ENCODE measurements at regions not wholly inside any gene's neighbourhood (a gene's known extent, or its start where the extent isn't known, plus 50 kb on each side); places are given as distances from the start of the nearest gene placed in this dataset.

GRCh38 chr3:72496051-72496670 is 352.1 kb downstream of the SHQ1 start:
- H3K23ac ChIP-seq (ENCODE audit: insufficient read length, low read depth, low read length): no peak overlapping the region
- no peaks in the 10 kb centered on the region for H4K20me1 ChIP-seq (ENCODE audit: control insufficient read depth, insufficient read depth, insufficient read length)
- no peak for TF ChIP-seq CTCF (conservative IDR thresholded peaks at IDR 0.05)
- H2BK15ac ChIP-seq (ENCODE audit: low read depth, low read length): no peak overlapping the region
- H3K79me1 ChIP-seq (ENCODE audit: insufficient read depth, low read depth, low read length, poor library complexity, severe bottlenecking): no peaks in the 10 kb centered on the region
- no peak overlapping the region for H3K18ac ChIP-seq (ENCODE audit: insufficient read length, low read depth, low read length)
- Mint-ChIP-seq H3K4me3 (no peak overlapping the region), H3K9me3 (peaks cover 0 to 5% of the 10 kb centered on the region in 2 experiments; a peak in 2 of 5 replicates), H3K36me3 (ENCODE audit: insufficient read depth in 1 of 3, low read depth in 3 of 3) (peaks cover 0 to 1% (median 0%) of the 10 kb centered on the region in 3 experiments; a peak in 1 of 7 replicates), H3K27me3 (ENCODE audit: low read depth) (peaks cover 7% of the 10 kb centered on the region; the same call in 1 of the 2 replicates), H3K27ac (no peak overlapping the region; a peak in 1 of 7 replicates), H3K4me1 (peaks cover 10 to 13% of the 10 kb centered on the region in 2 experiments)
- H2BK12ac ChIP-seq (ENCODE audit: insufficient read length, low read depth, low read length): no peak overlapping the region
- H3K4me1 ChIP-seq (ENCODE audit: insufficient read depth, low read length): no peaks in the 10 kb centered on the region
- no peak overlapping the region for H3T11ph ChIP-seq (ENCODE audit: low read length)
- no peak overlapping the region for H3K56ac ChIP-seq (ENCODE audit: insufficient read length, low read depth, low read length)
- H3K27ac ChIP-seq (ENCODE audit: insufficient read length, low read depth, low read length): no peak overlapping the region
- no peak overlapping the region for H4K91ac ChIP-seq (ENCODE audit: insufficient read length, low read depth, low read length)
- H2AK5ac ChIP-seq (ENCODE audit: insufficient read length, low read length): no peak overlapping the region
- no peak overlapping the region for H3K9ac ChIP-seq (ENCODE audit: extremely low read depth, insufficient read length, low read length)
- no peaks in the 10 kb centered on the region for H3K27me3 ChIP-seq (ENCODE audit: insufficient read depth, low read length)
- no peak overlapping the region for H3K4me2 ChIP-seq (ENCODE audit: insufficient read depth, insufficient read length, low read length)
- no peak overlapping the region for H3K4ac ChIP-seq (ENCODE audit: low read depth, low read length)
- no peaks in the 10 kb centered on the region for H3K9me3 ChIP-seq (ENCODE audit: control insufficient read depth, low read depth, low read length)
- H4K8ac ChIP-seq (replicated peaks; ENCODE audit: insufficient read length, low read depth, low read length): no peak overlapping the region
- no CpG with 5 or more reads among the region's 4 CpGs for WGBS (ENCODE audit: extremely low coverage, insufficient read length, low lambda C conversion rate)
- H3K14ac ChIP-seq (ENCODE audit: insufficient read depth, low read length): no peak overlapping the region
- H3K79me2 ChIP-seq (ENCODE audit: insufficient read depth, low read length): no peaks in the 10 kb centered on the region
- H2BK20ac ChIP-seq (ENCODE audit: low read depth, low read length, poor library complexity, severe bottlenecking): no peak overlapping the region
- no peak overlapping the region for H4K5ac ChIP-seq (ENCODE audit: insufficient read length, low read depth, low read length)
- H3K23me2 ChIP-seq (ENCODE audit: insufficient read length, low read depth, low read length, poor library complexity, severe bottlenecking): no peaks in the 10 kb centered on the region
- H2AFZ ChIP-seq (ENCODE audit: low read length): no peak overlapping the region
- H2BK120ac ChIP-seq (ENCODE audit: low read depth, low read length, poor library complexity, severe bottlenecking): no peak overlapping the region
- no peak overlapping the region for H2BK5ac ChIP-seq (ENCODE audit: insufficient read length, low read length)
- DNase-seq: no peak

Measured in H9 (cell line).